Neural cell (in vitro differentiated cells): ENCODE measurements at regions not wholly inside any gene's neighbourhood (a gene's known extent, or its start where the extent isn't known, plus 50 kb on each side); places are given as distances from the start of the nearest gene placed in this dataset.

Experiments used
- H2AFZ ChIP-seq: fragments of 200-600, 300-800 bp; sonication (generic), shearing (Covaris generic); 2 replicates; pipeline ENCODE4 v1.6.0; 2014; ENCODE audit warnings: low read depth, mild to moderate bottlenecking, antibody characterized with exemption, low read length, moderate library complexity
- H3F3A ChIP-seq: fragments of 200-600 bp; shearing (Covaris generic); 2 replicates; pipeline ENCODE4 v1.6.1; 2016; ENCODE audit warnings: mild to moderate bottlenecking, moderate library complexity, mixed read lengths, antibody characterized with exemption, low read length; ENCODE audit not compliant: insufficient read depth, poor library complexity, severe bottlenecking
- H3K27ac ChIP-seq: fragments of 200-600, 300-800 bp; sonication (generic), shearing (Covaris generic); 2 replicates; pipeline ENCODE4 v1.5.1; 2014; ENCODE audit warnings: mild to moderate bottlenecking, low read length, moderate library complexity
- H3K27me3 ChIP-seq: fragments of 300-800, 200-600 bp; sonication (generic), shearing (Covaris generic); 2 replicates; pipeline ENCODE4 v1.6.0; 2014; ENCODE audit warnings: mild to moderate bottlenecking, low read depth, low read length, moderate library complexity; ENCODE audit not compliant: insufficient read depth
- H3K36me3 ChIP-seq: fragments of 300-800, 200-600 bp; sonication (generic), shearing (Covaris generic); 2 replicates; pipeline ENCODE4 v1.5.1; 2014; ENCODE audit warnings: mild to moderate bottlenecking, antibody characterized with exemption, low read length, moderate library complexity; ENCODE audit not compliant: insufficient read depth
- H3K4me2 ChIP-seq: fragments of 300-800, 200-600 bp; sonication (generic), shearing (Covaris generic); 2 replicates; pipeline ENCODE4 v1.6.0; 2014; ENCODE audit warnings: mild to moderate bottlenecking, low read length
- H3K4me3 ChIP-seq: fragments of 300-800, 200-600 bp; sonication (generic), shearing (Covaris generic); 2 replicates; pipeline ENCODE4 v1.5.1; 2014; ENCODE audit warnings: mild to moderate bottlenecking, low read length, moderate library complexity
- H3K79me2 ChIP-seq: fragments of 200-600 bp; shearing (Covaris generic); replicated peaks from 2 replicates; pipeline ENCODE4 v1.6.0; 2014; ENCODE audit warnings: mild to moderate bottlenecking, low read length, moderate library complexity; ENCODE audit not compliant: insufficient read depth
- H3K9ac ChIP-seq: fragments of 300-800, 200-600 bp; sonication (generic), shearing (Covaris generic); 2 replicates; pipeline ENCODE4 v1.6.1; 2016; ENCODE audit warnings: mild to moderate bottlenecking, low read length, mixed read lengths
- H3K9me2 ChIP-seq: fragments of 200-600 bp; shearing (Covaris generic); 2 replicates; pipeline ENCODE4 v1.6.1; 2016; ENCODE audit warnings: mild to moderate bottlenecking, low read length, mixed read lengths; ENCODE audit not compliant: insufficient read depth
- H3K9me3 ChIP-seq: fragments of 200-600, 300-800 bp; sonication (generic), shearing (Covaris generic); 2 replicates; pipeline ENCODE4 v1.6.1; 2016; ENCODE audit warnings: mild to moderate bottlenecking, mixed run types, low read length, moderate library complexity, mixed read lengths
- H4K20me1 ChIP-seq: fragments of 200-600 bp; shearing (Covaris generic); 2 replicates; pipeline ENCODE4 v1.6.1; 2016; ENCODE audit warnings: mild to moderate bottlenecking, mixed run types; ENCODE audit not compliant: insufficient read depth
- EP300 ChIP-seq: fragments of 450-650 bp; conservative IDR thresholded peaks from 2 replicates; pipeline ENCODE4 v1.6.1; 2014; ENCODE audit warnings: antibody characterized with exemption, mild to moderate bottlenecking, moderate library complexity; ENCODE audit not compliant: poor library complexity, severe bottlenecking
- EZH2 ChIP-seq: fragments of 200-600, 300-800 bp; shearing (Covaris generic), sonication (generic); IDR thresholded peaks from 2 replicates; pipeline ENCODE4 v1.6.1; 2014; ENCODE audit warnings: antibody characterized with exemption, low read length, borderline replicate concordance, mild to moderate bottlenecking; ENCODE audit not compliant: insufficient read depth, poor library complexity, severe bottlenecking
- MXI1 ChIP-seq: fragments of 450-650 bp; conservative IDR thresholded peaks from 2 replicates; pipeline ENCODE4 v1.6.1; 2014; ENCODE audit warnings: antibody characterized with exemption, mild to moderate bottlenecking; ENCODE audit not compliant: poor library complexity, severe bottlenecking
- POLR2AphosphoS5 ChIP-seq: IDR thresholded peaks from 2 replicates; pipeline ENCODE4 v1.6.1; 2012
- RAD21 ChIP-seq: fragments of 450-650 bp; conservative IDR thresholded peaks from 2 replicates; pipeline ENCODE4 v1.6.1; 2014; ENCODE audit warnings: antibody characterized with exemption, mild to moderate bottlenecking, moderate library complexity
- REST ChIP-seq: IDR thresholded peaks from 2 replicates; pipeline ENCODE4 v1.6.1; 2012; ENCODE audit warnings: borderline replicate concordance
- SMC3 ChIP-seq: fragments of 450-650 bp; conservative IDR thresholded peaks from 2 replicates; pipeline ENCODE4 v1.6.1; 2014; ENCODE audit warnings: antibody characterized with exemption, mild to moderate bottlenecking, moderate library complexity; ENCODE audit not compliant: poor library complexity
- TAF1 ChIP-seq: IDR thresholded peaks from 2 replicates; pipeline ENCODE4 v1.6.1; 2012; ENCODE audit warnings: low read depth
- TF ChIP-seq, protein P1 (sequence below): fragments of 450-650 bp; IDR thresholded peaks from 2 replicates; pipeline ENCODE4 v1.5.1; 2014; ENCODE audit warnings: antibody characterized with exemption, mild to moderate bottlenecking, moderate library complexity; ENCODE audit not compliant: poor library complexity, severe bottlenecking

GRCh38 chr12:92444763-92445162 is 258.0 kb upstream of the PLEKHG7 start:
- no peak overlapping the region for H2AFZ ChIP-seq
- no peaks in the 10 kb centered on the region for H3K9me3 ChIP-seq
- no peaks in the 10 kb centered on the region for H4K20me1 ChIP-seq
- no peaks in the 10 kb centered on the region for H3K79me2 ChIP-seq
- TF ChIP-seq, protein P1, sequence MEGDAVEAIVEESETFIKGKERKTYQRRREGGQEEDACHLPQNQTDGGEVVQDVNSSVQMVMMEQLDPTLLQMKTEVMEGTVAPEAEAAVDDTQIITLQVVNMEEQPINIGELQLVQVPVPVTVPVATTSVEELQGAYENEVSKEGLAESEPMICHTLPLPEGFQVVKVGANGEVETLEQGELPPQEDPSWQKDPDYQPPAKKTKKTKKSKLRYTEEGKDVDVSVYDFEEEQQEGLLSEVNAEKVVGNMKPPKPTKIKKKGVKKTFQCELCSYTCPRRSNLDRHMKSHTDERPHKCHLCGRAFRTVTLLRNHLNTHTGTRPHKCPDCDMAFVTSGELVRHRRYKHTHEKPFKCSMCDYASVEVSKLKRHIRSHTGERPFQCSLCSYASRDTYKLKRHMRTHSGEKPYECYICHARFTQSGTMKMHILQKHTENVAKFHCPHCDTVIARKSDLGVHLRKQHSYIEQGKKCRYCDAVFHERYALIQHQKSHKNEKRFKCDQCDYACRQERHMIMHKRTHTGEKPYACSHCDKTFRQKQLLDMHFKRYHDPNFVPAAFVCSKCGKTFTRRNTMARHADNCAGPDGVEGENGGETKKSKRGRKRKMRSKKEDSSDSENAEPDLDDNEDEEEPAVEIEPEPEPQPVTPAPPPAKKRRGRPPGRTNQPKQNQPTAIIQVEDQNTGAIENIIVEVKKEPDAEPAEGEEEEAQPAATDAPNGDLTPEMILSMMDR: no peak
- TF ChIP-seq MXI1: no peak
- TF ChIP-seq SMC3: no peak
- TF ChIP-seq EP300: no peak
- TF ChIP-seq RAD21: no peak
- TF ChIP-seq EZH2: no peak
- TF ChIP-seq POLR2AphosphoS5: no peak
- no peak for TF ChIP-seq TAF1
- TF ChIP-seq REST: no peak
- H3K9me2 ChIP-seq: no peaks in the 10 kb centered on the region
- H3K4me2 ChIP-seq: no peak overlapping the region
- no peaks in the 10 kb centered on the region for H3K27me3 ChIP-seq
- H3K27ac ChIP-seq: no peak overlapping the region
- no peaks in the 10 kb centered on the region for H3F3A ChIP-seq
- no peak overlapping the region for H3K4me3 ChIP-seq
- no peaks in the 10 kb centered on the region for H3K36me3 ChIP-seq
- no peak overlapping the region for H3K9ac ChIP-seq

DNA sequence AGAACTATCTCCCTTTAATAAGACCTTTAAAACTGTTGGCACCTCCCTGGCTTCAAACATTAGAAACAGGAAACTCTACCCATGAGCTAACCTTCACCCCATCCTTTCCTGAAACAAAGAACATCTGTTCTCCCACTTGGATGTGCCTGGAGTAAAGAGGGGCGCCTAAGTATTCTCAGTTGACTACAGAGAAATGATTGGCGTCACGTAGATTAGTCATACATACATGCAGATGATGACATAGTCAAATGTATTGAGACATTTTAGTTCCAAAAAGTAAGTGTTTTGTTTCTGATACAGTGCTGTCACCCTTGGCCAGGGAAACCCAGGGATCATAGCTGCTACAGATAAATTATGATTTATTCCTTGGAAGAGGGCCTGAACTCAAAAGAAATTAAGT is 260.0 kb upstream of the PLEKHG7 start:
- no peak overlapping the region for H2AFZ ChIP-seq
- H4K20me1 ChIP-seq: no peaks in the 10 kb centered on the region
- no peak overlapping the region for H3K9ac ChIP-seq
- TF ChIP-seq SMC3 (no peak), MXI1 (no peak), TAF1 (no peak), EP300 (no peak), POLR2AphosphoS5 (no peak)
- H3K4me3 ChIP-seq: no peak overlapping the region
- no peak overlapping the region for H3K4me2 ChIP-seq
- no peaks in the 10 kb centered on the region for H3K36me3 ChIP-seq
- H3K9me3 ChIP-seq: no peaks in the 10 kb centered on the region
- no peak overlapping the region for H3K27ac ChIP-seq
- H3K79me2 ChIP-seq: no peaks in the 10 kb centered on the region
- H3K9me2 ChIP-seq: no peaks in the 10 kb centered on the region
- H3F3A ChIP-seq: no peaks in the 10 kb centered on the region
- H3K27me3 ChIP-seq: no peaks in the 10 kb centered on the region
